HepG2 (cell line): ENCODE measurements at regions not wholly inside any gene's neighbourhood (a gene's known extent, or its start where the extent isn't known, plus 50 kb on each side); places are given as distances from the start of the nearest gene placed in this dataset.

Source experiments
- ATRX ChIP-seq: sonication (generic); formaldehyde crosslinking; IDR thresholded peaks from 2 replicates; pipeline ENCODE4 v1.4.0; 2020; ENCODE audit warnings: missing genetic modification reagents, borderline replicate concordance
- BCL3 ChIP-seq: sonication (generic); formaldehyde crosslinking; IDR thresholded peaks from 2 replicates; pipeline ENCODE4 v1.5.1; 2020; ENCODE audit warnings: mild to moderate bottlenecking, missing genetic modification reagents, moderate library complexity
- CCAR2 ChIP-seq: fragments of 200-400 bp; formaldehyde crosslinking; optimal IDR thresholded peaks from 2 replicates; pipeline ENCODE3; 2018; ENCODE audit warnings: low read depth, mild to moderate bottlenecking, low read length, moderate library complexity
- CENPX ChIP-seq: sonication (generic); formaldehyde crosslinking; IDR thresholded peaks from 2 replicates; pipeline ENCODE4 v1.9.0; 2021; ENCODE audit warnings: mild to moderate bottlenecking, missing genetic modification reagents, moderate library complexity
- KLF9 ChIP-seq: IDR thresholded peaks from 2 replicates; pipeline ENCODE4 v1.6.1; 2016; ENCODE audit warnings: low read depth
- MBD4 ChIP-seq: IDR thresholded peaks from 2 replicates; pipeline ENCODE4 v1.6.1; 2012; ENCODE audit warnings: low read length, inconsistent platforms, borderline replicate concordance
- MEIS2 ChIP-seq: sonication (generic); formaldehyde crosslinking; IDR thresholded peaks from 2 replicates; pipeline ENCODE4 v1.9.0; 2021; ENCODE audit warnings: mild to moderate bottlenecking, missing genetic modification reagents
- PAF1 ChIP-seq: IDR thresholded peaks from 2 replicates; pipeline ENCODE4 v1.6.1; 2016; ENCODE audit warnings: missing genetic modification reagents, missing compliant biosample characterization
- PHF21A ChIP-seq: sonication (generic); formaldehyde crosslinking; IDR thresholded peaks from 2 replicates; pipeline ENCODE4 v1.5.0; 2020; ENCODE audit warnings: mild to moderate bottlenecking, missing genetic modification reagents
- SIN3B ChIP-seq: fragments of 150-350 bp; IDR thresholded peaks from 2 replicates; pipeline ENCODE4 v1.6.1; 2014; ENCODE audit warnings: low read length
- ZBED4 ChIP-seq: sonication (generic); formaldehyde crosslinking; IDR thresholded peaks from 2 replicates; pipeline ENCODE4 v1.4.0; 2020; ENCODE audit warnings: missing genetic modification reagents, borderline replicate concordance
- ZBTB39 ChIP-seq: sonication (generic); formaldehyde crosslinking; IDR thresholded peaks from 2 replicates; pipeline ENCODE4 v1.5.0; 2020; ENCODE audit warnings: missing genetic modification reagents
- ZNF296 ChIP-seq: sonication (generic); formaldehyde crosslinking; conservative IDR thresholded peaks from 2 replicates; pipeline ENCODE4 v1.5.0; 2020; ENCODE audit warnings: mild to moderate bottlenecking, missing genetic modification reagents
- ZNF496 ChIP-seq: sonication (generic); formaldehyde crosslinking; IDR thresholded peaks from 2 replicates; pipeline ENCODE4 v1.8.1; 2023; ENCODE audit warnings: mild to moderate bottlenecking, moderate library complexity, missing genetic modification reagents; ENCODE audit not compliant: insufficient replicate concordance
- ZNF574 ChIP-seq: sonication (generic); formaldehyde crosslinking; IDR thresholded peaks from 2 replicates; pipeline ENCODE4 v1.4.0; 2020; ENCODE audit warnings: missing genetic modification reagents
- ZNF576 ChIP-seq: sonication (generic); formaldehyde crosslinking; IDR thresholded peaks from 2 replicates; pipeline ENCODE4 v1.4.0; 2020; ENCODE audit warnings: mild to moderate bottlenecking, missing genetic modification reagents

- TF ChIP-seq ATRX (CRISPR knock-in tag) = no peak
- no peak for TF ChIP-seq KLF9 (CRISPR knock-in tag)
- no peak for TF ChIP-seq MBD4
- TF ChIP-seq ZBED4 = no peak
- TF ChIP-seq CENPX (CRISPR knock-in tag) = no peak
- TF ChIP-seq ZNF296 (CRISPR knock-in tag) = no peak; the same call in 1 of the 2 replicates
- TF ChIP-seq SIN3B = no peak
- no peak for TF ChIP-seq ZNF496
- peak; percentile 69; the same call in 1 of the 2 replicates for TF ChIP-seq ZBTB39 (CRISPR knock-in tag)
- no peak for TF ChIP-seq CCAR2
- peak; percentile 61 for TF ChIP-seq PHF21A (CRISPR knock-in tag)
- TF ChIP-seq MEIS2 (CRISPR knock-in tag) = peak; percentile 33; the same call in 1 of the 2 replicates
- no peak for TF ChIP-seq BCL3 (CRISPR knock-in tag)
- no peak for TF ChIP-seq PAF1 (CRISPR knock-in tag)
- peak; percentile 51 for TF ChIP-seq ZNF574 (CRISPR knock-in tag)
- TF ChIP-seq ZNF576 = no peak
These were observed 165.8 kb downstream of the NUP210 start (continued) for GRCh38 chr3:13254028-13254951.
